Endothelial cell of umbilical vein (primary cell): ENCODE measurements at regions not wholly inside any gene's neighbourhood (a gene's known extent, or its start where the extent isn't known, plus 50 kb on each side); places are given as distances from the start of the nearest gene placed in this dataset.

Experiments
- BruUV-seq: library from RNA; stranded (reverse); fragments of 400-500 nt; replicated peaks from 2 replicates; lab custom pipeline; 2021; lab: Mats Ljungman, UMichigan
- CTCF ChIA-PET: fragments of 300-600, 350-600 bp; sonication (Branson Sonifier 250); formaldehyde crosslinking; loops from one replicate; lab custom pipeline; 2021; ENCODE audit warnings: antibody characterized with exemption, inconsistent platforms; lab: Charles Lee
- POLR2A ChIA-PET: fragments of 300-600, 350-600 bp; sonication (Branson Sonifier 250); formaldehyde crosslinking; loops from one replicate; lab custom pipeline; 2021; ENCODE audit warnings: antibody characterized with exemption, inconsistent platforms; lab: Charles Lee
- DNase-seq: peaks from one replicate; pipeline ENCODE4 v3.0.0-alpha.2; 2011; ENCODE audit warnings: low read depth, low spot score
- FAIRE-seq: peaks from 2 replicates; lab custom pipeline; 2011; peaks lifted over from hg19 to GRCh38; lab: Jason Lieb, UNC
- H2AFZ ChIP-seq: 2 replicates; pipeline ENCODE4 v1.6.0; 2012; ENCODE audit warnings: low read depth, low read length, control low read depth, inconsistent platforms
- H3K27ac ChIP-seq: 2 replicates; pipeline ENCODE4 v1.5.1; 2011; ENCODE audit warnings: low read depth, mild to moderate bottlenecking, control low read depth, low read length, moderate library complexity; ENCODE audit not compliant: insufficient read depth
- H3K27me3 ChIP-seq, 2 experiments: 2 replicates each; pipeline versions ENCODE4 v1.6.0 to v1.6.1; 2011; ENCODE audit warnings: low read length in 2 of 2, mixed read lengths in 1 of 2; ENCODE audit not compliant: control insufficient read depth in 2 of 2, insufficient read depth in 2 of 2
- H3K36me3 ChIP-seq, 2 experiments: 2 replicates in 1 of 2; 3 replicates in 1 of 2; pipeline ENCODE4 v1.5.1; 2011; ENCODE audit warnings: low read length in 2 of 2, mild to moderate bottlenecking in 1 of 2, moderate library complexity in 1 of 2; ENCODE audit not compliant: control insufficient read depth in 2 of 2, insufficient read depth in 2 of 2; ENCODE audit errors: extremely low read depth in 1 of 2
- H3K4me1 ChIP-seq: 3 replicates; pipeline ENCODE4 v1.5.1; 2011; ENCODE audit warnings: mild to moderate bottlenecking, low read length; ENCODE audit not compliant: control insufficient read depth, insufficient read depth; ENCODE audit errors: extremely low read depth
- H3K4me2 ChIP-seq: 2 replicates; pipeline ENCODE4 v1.6.1; 2011; ENCODE audit warnings: low read length, control low read depth, mixed read lengths; ENCODE audit not compliant: insufficient read depth
- H3K4me3 ChIP-seq, 3 experiments: fragments of 200-600 bp in 1 of 3; sonication (generic), shearing (Covaris generic) in 1 of 3; replicated peaks in 1 of 3; 2 replicates each; pipeline ENCODE4 v1.5.1; 2011 to 2016; ENCODE audit warnings: control low read depth in 3 of 3, low read length in 3 of 3, mild to moderate bottlenecking in 2 of 3, inconsistent platforms in 1 of 3, low read depth in 1 of 3, moderate library complexity in 1 of 3; ENCODE audit not compliant: insufficient read depth in 1 of 3
- H3K79me2 ChIP-seq: 2 replicates; pipeline ENCODE4 v1.6.0; 2012; ENCODE audit warnings: low read length, inconsistent platforms; ENCODE audit not compliant: control insufficient read depth, insufficient read depth
- H3K9ac ChIP-seq: replicated peaks from 2 replicates; pipeline ENCODE3; 2011; ENCODE audit warnings: low read length, control low read depth; ENCODE audit not compliant: insufficient read depth; ENCODE audit errors: extremely low read depth
- H3K9me1 ChIP-seq: replicated peaks from 3 replicates; pipeline ENCODE4 v1.6.0; 2011; ENCODE audit warnings: mild to moderate bottlenecking, low read length; ENCODE audit not compliant: control insufficient read depth, insufficient read depth; ENCODE audit errors: extremely low read depth
- H3K9me3 ChIP-seq: replicated peaks from 2 replicates; pipeline ENCODE4 v1.5.1; 2012; ENCODE audit warnings: low read length, inconsistent platforms; ENCODE audit not compliant: control insufficient read depth, insufficient read depth
- H4K20me1 ChIP-seq: replicated peaks from 2 replicates; pipeline ENCODE3; 2011; ENCODE audit warnings: mild to moderate bottlenecking, low read length; ENCODE audit not compliant: control insufficient read depth, insufficient read depth; ENCODE audit errors: extremely low read depth
- EZH2 ChIP-seq: IDR thresholded peaks from 2 replicates; pipeline ENCODE4 v1.6.1; 2012; ENCODE audit warnings: borderline replicate concordance, low read depth, mild to moderate bottlenecking, moderate library complexity, low read length, inconsistent platforms; ENCODE audit not compliant: severe bottlenecking
- FOS ChIP-seq: IDR thresholded peaks from 2 replicates; pipeline ENCODE4 v1.6.1; 2011; ENCODE audit warnings: mild to moderate bottlenecking, low read length, moderate library complexity, borderline replicate concordance; ENCODE audit not compliant: insufficient read depth
- GATA2 ChIP-seq: IDR thresholded peaks from 2 replicates; pipeline ENCODE4 v1.7.0; 2011; ENCODE audit warnings: low read depth, mild to moderate bottlenecking, moderate library complexity, mixed read lengths, low read length; ENCODE audit not compliant: insufficient read length, insufficient read depth
- JUN ChIP-seq: IDR thresholded peaks from 2 replicates; pipeline ENCODE4 v1.6.1; 2011; ENCODE audit warnings: borderline replicate concordance, low read depth; ENCODE audit not compliant: insufficient read length, insufficient read depth
- MYC ChIP-seq: IDR thresholded peaks from one replicate; pipeline ENCODE4 v1.6.1; 2011; ENCODE audit warnings: mild to moderate bottlenecking, low read depth, low read length
- POLR2A ChIP-seq: IDR thresholded peaks from 2 replicates; pipeline ENCODE4 v1.6.1; 2012; ENCODE audit warnings: low read depth, mild to moderate bottlenecking, control low read depth, low read length
- POLR2AphosphoS5 ChIP-seq: IDR thresholded peaks from 2 replicates; pipeline ENCODE4 v1.6.1; 2012; ENCODE audit warnings: low read depth, mild to moderate bottlenecking, control low read depth, low read length, moderate library complexity; ENCODE audit not compliant: insufficient read depth
- dilution Hi-C: fragments of 300-500 bp; cut with MboI; formaldehyde crosslinking; loops from one replicate; pipeline ENCODE4 v1.15.0; 2019; ENCODE audit warnings: low sequenced_read_pairs; ENCODE audit not compliant: extremely low pct_ligation_motif_present
- intact Hi-C: fragments of 100-400 bp; cut with micrococcal nuclease; formaldehyde crosslinking; loops from one replicate; pipeline ENCODE4 v1.10.0; 2022
- TF ChIP-seq, protein P1 (sequence below): IDR thresholded peaks from 2 replicates; pipeline ENCODE4 v1.6.1; 2011; ENCODE audit not compliant: insufficient read depth, insufficient read length
- TF ChIP-seq, protein P2 (sequence below), 2 donors: IDR thresholded peaks; 1 replicate in 1 of 2; 2 replicates in 1 of 2; pipeline ENCODE4 v1.5.1; 2011; ENCODE audit warnings: low read length in 2 of 2, mild to moderate bottlenecking in 2 of 2, moderate library complexity in 2 of 2, control low read depth in 1 of 2, inconsistent platforms in 1 of 2, low read depth in 1 of 2; ENCODE audit not compliant: insufficient read depth in 1 of 2; ENCODE audit errors: extremely low read depth in 1 of 2

DNA sequence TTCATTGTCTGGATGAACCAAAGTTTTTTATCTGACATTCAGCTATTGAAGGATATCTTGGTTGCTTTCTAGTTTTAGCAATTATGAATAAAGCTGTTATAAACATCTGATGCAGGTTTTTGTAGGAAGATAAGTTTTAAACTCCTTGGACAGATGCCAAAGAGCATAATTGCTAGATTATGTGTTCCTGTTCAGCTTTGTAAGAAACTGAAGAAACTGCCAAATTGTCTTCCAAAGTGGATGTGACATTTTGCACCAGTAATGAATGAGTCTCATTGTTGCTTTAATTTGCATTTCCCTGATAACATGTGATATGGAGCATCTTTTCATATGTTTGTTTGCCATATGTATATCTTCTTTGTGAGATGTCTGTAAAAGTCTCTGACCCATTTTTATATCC is 239.9 kb upstream of the TTC14 start:
- TF ChIP-seq JUN = no peak
- H3K4me2 ChIP-seq = no peak overlapping the region
- H3K27ac ChIP-seq = no peak overlapping the region
- no peaks in the 10 kb centered on the region for H4K20me1 ChIP-seq
- ChIA-PET CTCF (no interaction called here), POLR2A (no interaction called here)
- H3K4me3 ChIP-seq = no peak overlapping the region
- no peaks in the 10 kb centered on the region for H3K27me3 ChIP-seq
- no peaks in the 10 kb centered on the region for H3K36me3 ChIP-seq
- DNase-seq (no peak), FAIRE-seq (no peak)
- intact Hi-C loops (no loop called here), dilution Hi-C loops (no loop called here)
- no peak overlapping the region for H2AFZ ChIP-seq
- no peaks in the 10 kb centered on the region for H3K9me3 ChIP-seq
- no peaks in the 10 kb centered on the region for H3K79me2 ChIP-seq
- H3K9ac ChIP-seq = no peak overlapping the region
- H3K9me1 ChIP-seq = no peaks in the 10 kb centered on the region
- no TSS peak for BruUV-seq
- no peaks in the 10 kb centered on the region for H3K4me1 ChIP-seq

DNA sequence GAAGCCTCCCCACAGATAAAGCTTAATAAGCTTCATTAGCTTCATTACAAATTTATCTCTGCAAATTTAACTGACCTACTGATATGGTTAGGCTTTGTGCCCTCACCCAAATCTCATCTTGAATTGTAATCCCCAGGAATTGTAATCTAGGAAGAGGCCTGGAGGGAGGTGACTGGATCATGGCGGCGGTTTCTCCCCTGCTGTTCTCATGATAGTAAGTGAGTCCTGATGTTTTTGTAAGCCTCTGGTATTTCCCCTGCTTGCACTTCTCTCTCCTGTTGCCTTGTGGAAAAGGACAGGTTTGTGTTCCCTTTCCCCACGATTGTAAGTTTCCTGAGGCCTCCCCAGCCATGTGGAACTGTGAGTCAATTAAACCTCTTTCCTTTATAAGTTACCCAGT is 226.1 kb upstream of the TTC14 start:
- Histone ChIP-seq H3K9ac (no peak overlapping the region), H3K4me1 (no peaks in the 10 kb centered on the region), H3K9me3 (no peaks in the 10 kb centered on the region), H3K4me2 (no peak overlapping the region), H3K36me3 (no peaks in the 10 kb centered on the region), H3K27me3 (no peaks in the 10 kb centered on the region), H3K79me2 (no peaks in the 10 kb centered on the region), H3K4me3 (no peak overlapping the region), H2AFZ (no peak overlapping the region), H4K20me1 (no peaks in the 10 kb centered on the region), H3K27ac (no peak overlapping the region), H3K9me1 (no peaks in the 10 kb centered on the region)
- dilution Hi-C loops (no loop called here), intact Hi-C loops (no loop called here)
- POLR2A ChIA-PET = no interaction called here
- CTCF ChIA-PET = interaction anchor here (1.0 to 1.1 kb wide), 2 partner anchors 9 to 11 kb away, joined by 3 read pairs; no protein-coding TSS in a partner anchor
- TF ChIP-seq, protein P1, sequence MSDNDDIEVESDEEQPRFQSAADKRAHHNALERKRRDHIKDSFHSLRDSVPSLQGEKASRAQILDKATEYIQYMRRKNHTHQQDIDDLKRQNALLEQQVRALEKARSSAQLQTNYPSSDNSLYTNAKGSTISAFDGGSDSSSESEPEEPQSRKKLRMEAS = no peak
- TF ChIP-seq POLR2A (no peak), MYC (no peak), JUN (no peak), GATA2 (no peak), FOS (no peak), POLR2AphosphoS5 (no peak), EZH2 (no peak)
- TF ChIP-seq, protein P2, sequence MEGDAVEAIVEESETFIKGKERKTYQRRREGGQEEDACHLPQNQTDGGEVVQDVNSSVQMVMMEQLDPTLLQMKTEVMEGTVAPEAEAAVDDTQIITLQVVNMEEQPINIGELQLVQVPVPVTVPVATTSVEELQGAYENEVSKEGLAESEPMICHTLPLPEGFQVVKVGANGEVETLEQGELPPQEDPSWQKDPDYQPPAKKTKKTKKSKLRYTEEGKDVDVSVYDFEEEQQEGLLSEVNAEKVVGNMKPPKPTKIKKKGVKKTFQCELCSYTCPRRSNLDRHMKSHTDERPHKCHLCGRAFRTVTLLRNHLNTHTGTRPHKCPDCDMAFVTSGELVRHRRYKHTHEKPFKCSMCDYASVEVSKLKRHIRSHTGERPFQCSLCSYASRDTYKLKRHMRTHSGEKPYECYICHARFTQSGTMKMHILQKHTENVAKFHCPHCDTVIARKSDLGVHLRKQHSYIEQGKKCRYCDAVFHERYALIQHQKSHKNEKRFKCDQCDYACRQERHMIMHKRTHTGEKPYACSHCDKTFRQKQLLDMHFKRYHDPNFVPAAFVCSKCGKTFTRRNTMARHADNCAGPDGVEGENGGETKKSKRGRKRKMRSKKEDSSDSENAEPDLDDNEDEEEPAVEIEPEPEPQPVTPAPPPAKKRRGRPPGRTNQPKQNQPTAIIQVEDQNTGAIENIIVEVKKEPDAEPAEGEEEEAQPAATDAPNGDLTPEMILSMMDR (IDR thresholded peaks at IDR 0.05; ENCODE audit: extremely low read depth in 1 of 2, insufficient read depth in 1 of 2, low read depth in 1 of 2, low read length in 2 of 2) = no peak
- DNase-seq (no peak), FAIRE-seq (no peak)
- BruUV-seq = no TSS peak
